ENCODE measurements at regions not wholly inside any gene's neighbourhood (a gene's known extent, or its start where the extent isn't known, plus 50 kb on each side); places are given as distances from the start of the nearest gene placed in this dataset.

GRCh38 chr1:37130221-37130948, 96.1 kb upstream of the GRIK3 start:
- no peak for DNase-seq

DNA sequence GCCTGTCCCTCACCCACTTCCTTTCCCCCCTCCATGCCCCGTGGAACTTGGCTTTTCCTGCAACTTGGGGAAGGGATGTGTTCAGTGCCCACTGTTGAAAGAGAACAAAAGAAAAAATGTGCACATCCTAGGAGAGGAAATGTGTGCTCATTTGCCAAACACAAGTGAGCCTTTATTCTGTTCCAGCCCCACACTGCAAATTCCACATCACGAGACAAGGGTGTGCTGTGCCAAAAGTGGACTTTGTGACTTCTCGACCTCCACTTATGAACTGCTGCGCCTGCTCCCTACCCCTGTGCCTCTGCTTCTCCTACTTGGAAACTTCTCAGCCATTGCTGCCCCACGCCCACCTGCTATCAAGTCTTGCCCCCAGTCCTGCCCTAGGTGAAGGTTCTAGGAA, 97.0 kb upstream of the GRIK3 start:
- no peak for DNase-seq

GRCh38 chr1:37133276-37134145, 99.2 kb upstream of the GRIK3 start:
- DNase-seq: no peak

GRCh38 chr1:37134599-37134998, 100.3 kb upstream of the GRIK3 start:
- no peak for DNase-seq

DNA sequence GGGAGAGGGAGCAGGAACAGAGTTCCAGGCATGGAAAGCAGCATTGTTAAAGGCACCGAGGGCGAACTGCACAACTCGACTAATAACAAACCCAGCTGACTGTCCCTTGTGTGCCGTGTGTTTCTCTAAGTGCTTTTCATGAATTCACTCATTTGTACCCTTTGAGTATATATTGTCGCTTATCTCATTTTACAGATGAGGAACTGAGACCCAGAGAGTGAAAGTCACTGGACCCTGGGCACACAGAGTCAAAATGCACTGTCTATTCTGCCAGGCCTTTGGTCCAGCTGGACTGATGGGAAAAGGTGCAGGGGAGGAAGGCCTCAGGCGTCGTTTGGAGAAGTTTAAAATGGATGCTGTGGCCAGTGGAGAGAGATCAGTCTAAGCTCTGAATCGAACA, 100.7 kb upstream of the GRIK3 start:
- no peak for DNase-seq

GRCh38 chr1:37137014-37137413, 102.7 kb upstream of the GRIK3 start:
- no peak for DNase-seq

DNA sequence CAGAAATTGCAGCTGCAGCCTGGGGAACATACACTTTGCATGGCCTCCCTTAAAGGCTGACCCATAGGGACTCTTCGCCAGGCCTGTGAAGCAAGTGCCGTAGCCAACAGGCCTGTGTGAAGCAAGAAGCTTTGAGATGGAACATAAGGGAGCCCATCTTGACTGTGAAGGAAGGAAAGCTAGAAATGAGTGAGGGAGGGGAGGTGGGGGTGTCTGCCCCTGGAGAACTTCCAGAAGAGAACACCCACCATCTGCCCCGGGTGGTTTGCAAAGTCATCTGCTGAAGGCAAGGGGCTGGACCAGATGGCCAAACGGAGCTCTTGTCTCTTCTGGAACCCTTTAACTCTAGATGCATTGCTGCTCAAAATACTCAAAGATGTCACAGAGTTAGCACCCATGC, 103.3 kb upstream of the GRIK3 start:
- DNase-seq: no peak

- no peak for DNase-seq
These were observed 109.5 kb upstream of the GRIK3 start for GRCh38 chr1:37143800-37144199.

GRCh38 chr1:37146071-37146470, 111.8 kb upstream of the GRIK3 start:
- DNase-seq: no peak

DNA sequence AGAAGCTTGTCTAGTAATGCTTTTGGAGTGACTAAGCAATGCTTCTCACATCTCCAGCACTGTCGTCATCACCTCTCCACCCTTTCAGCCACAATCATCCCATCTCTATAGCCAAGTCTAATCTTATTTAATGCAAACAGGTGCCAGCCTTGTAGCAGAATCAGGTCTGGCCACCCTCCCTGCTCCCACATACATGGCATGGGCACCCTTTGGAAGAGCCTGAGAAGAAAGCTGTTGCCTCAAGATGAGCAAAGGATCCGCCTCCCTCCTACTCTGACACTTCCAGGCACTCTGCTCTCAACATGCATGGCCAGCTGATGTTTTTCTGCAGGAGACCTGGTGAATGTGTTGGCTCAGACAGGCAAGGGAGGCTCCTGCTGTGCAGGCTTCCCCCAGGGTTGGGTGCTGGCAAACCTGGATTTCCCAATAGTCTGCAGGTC, 113.1 kb upstream of the GRIK3 start:
- DNase-seq: no peak

GRCh38 chr1:37147906-37148305, 113.6 kb upstream of the GRIK3 start:
- DNase-seq: no peak

GRCh38 chr1:37148663-37149062, 114.3 kb upstream of the GRIK3 start:
- DNase-seq: no peak

DNA sequence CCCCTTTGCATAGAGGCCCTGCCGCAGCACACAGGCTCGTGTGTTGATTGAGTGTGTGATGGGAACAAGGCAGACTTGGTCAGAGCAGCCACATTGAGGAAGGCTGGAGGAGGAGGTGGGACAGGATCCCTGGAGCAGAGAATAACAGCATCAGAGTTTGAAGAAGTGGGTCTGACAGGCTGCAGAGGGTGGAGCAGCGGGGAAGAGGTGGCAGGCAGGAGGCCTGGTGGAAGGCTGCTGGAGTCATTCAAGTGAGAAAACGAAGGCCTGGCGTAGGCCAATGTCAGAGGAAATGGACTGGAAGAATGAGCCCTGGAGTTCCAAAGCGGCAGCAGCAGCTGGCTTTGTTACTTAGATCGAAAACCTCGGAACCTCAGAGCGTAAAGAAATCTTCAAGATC, 115.0 kb upstream of the GRIK3 start:
- DNase-seq: no peak

DNA sequence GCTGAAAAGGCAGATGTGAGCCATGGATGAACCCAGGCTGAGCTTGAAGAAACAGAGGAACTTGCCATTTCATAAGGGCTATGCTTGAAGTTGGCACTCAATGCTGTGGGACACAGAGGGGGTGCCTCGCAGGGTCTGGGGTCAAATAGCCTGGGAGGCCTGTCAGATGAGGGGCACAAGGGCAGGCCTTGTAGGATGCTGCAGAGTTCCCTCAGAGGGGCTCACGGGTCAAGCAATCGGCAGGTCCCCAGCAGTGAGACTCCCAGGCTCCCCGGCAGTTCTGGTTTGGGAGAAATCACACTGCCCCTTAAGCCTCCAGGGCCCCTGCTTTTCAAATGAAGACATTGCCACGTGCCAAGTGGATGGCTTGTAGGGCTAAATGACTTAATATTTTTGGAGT, 116.7 kb upstream of the GRIK3 start:
- no peak for DNase-seq

DNA sequence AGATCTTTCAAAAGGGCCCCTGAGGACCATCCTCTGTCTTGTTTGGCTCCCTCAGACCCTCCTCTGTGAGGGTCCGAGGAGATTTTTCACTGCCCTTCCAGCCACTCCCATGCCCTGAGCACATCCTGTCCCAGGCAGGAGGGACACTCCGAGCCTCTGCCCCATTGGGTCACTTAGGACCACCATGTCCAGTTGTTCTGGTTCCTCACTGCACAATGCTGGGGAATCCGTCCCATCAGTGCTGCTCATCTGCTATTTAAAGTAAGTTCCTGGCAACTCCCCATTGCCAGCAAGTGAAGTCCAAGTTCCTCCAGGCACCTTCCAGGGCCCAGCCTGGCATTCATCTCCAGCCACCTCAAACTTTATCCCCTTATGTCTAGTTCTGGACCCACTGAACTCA, 117.5 kb upstream of the GRIK3 start:
- no peak for DNase-seq

DNA sequence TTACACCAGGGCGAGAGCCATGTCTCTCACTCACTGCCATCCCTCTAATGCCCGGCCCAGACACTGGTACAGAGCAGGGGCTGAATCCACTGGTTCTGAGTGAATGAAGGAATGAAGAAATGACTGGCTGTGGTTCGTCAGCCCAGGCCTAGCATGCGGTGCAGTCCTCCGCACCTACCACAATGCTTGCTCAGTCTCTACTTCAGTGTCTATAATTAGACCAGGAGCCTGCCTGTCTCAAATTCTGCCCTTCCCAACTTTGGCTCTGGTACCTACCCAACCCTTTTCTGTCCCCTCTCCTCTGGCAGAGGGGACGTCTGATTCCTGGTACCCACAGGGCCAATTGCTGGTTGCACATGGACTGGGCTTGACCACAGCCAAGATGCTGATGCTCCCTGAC, 118.2 kb upstream of the GRIK3 start:
- DNase-seq: no peak

DNA sequence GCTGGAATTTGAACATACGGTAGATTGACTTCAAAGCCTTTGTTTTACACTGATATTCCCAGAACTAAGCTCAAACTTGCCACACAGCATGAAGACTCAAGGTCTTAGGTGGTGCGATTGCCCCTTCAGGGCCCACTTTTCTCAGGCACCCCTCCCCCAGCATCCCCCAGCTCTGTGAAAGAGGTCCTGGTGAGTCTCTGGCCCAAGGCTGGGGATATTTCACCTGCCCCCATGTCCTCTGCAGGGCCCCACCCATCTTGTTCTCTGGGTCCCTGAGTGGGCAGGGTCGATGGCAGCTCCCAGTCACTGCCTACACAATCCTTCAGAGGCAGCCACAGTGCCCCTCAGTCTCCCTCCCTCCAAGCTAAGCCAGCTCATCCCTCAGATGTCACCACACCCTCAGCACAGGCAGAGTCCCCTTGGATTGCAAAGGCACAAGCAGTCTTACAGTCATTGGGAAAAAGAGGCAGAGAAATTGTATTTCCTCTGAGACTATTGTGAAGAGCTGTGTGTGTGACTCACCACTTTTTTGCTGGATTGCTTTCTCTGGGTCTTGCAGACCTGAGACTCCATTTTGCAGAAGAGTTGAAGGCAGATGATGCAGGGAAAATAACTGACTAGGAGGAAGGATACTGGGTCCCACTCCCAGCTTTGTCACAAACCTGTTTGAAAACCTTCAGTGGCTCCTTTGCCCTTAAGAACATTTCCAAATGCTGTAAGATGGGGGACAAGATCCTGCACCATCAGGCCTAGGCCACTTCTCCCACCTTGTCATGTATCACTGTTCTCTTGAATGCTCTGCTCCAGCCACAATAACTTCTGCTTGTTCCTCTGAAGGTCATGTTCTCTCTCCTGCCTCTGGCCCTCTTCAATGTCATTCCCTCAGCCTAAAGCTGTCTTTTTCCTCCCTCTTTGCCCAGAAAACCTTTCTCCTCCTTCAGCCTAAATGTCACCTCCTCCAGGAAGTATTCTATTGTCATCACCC, 119.1 kb upstream of the GRIK3 start:
- no peak for DNase-seq

- no peak for DNase-seq
These were observed 122.3 kb upstream of the GRIK3 start for GRCh38 chr1:37156646-37157045.

GRCh38 chr1:37157634-37158033, 123.3 kb upstream of the GRIK3 start:
- DNase-seq: no peak

DNA sequence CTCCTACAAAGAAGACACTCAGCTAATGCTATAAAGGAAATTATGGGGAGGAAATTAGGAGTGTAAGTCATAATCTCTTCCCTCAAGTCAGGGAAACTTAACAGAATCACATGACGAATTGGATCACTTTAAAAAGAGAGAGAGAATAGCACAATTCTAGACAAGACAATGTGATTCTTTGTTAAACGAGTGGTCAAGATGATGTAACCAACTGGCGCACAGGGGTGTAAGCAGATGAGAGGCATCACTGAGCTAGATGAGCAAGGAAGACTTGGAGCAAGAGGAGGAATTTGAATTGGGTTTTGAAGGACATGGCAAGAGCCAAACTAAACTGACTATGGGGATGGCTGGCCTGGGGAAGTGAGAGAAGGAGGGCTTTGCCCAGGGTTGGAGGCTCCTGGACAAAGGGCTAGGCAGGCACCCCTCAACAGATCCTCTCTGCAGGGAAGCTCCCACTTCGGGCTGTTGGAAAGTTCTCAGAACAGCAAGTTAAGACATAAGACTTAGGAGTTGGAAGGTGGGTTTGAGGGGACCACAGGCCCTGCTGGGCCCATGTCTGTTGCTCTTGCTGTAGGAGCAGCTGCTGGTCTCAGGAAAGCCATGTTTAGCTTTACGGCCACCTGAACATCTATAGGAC, 123.9 kb upstream of the GRIK3 start:
- DNase-seq: no peak

DNA sequence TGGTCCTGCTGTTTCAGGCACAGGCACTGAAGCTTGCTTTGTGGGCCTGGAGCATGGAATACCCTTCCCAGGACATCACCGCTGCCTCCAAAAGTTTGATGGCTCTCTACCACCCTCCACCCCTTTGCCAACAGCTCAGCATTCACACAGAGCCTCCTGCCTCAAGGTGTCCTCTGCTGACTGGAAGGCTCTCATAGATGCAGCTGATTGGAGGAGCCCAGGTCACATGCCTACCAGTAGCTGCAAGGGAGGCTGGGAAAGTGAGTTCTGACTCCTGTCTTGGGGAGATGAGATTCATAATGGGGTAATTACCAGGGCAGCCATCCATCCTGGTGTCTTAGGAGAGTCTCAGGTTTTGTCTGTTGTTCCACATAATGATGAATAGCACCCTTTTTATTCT, 124.8 kb upstream of the GRIK3 start:
- no peak for DNase-seq

DNA sequence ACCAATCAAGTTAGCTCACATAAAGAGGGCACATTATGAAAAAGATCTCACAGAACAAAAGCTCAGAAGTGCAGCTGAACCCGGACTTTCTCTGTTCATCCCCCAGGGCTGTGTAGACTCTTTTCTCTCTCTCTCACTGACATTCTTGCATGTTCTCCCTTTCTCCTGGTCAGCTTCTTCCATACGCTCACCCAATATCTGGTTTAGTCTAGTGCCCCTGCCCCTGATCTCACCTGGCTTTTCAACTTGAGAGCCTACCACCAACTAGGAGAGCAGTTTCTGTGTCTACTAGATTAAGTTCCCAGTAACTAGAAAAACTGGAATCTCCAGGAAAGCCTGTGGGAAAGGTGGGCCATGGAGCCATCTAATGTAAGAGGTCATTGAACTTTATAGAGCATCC, 126.9 kb upstream of the GRIK3 start:
- no peak for DNase-seq

GRCh38 chr1:37162059-37162458, 127.7 kb upstream of the GRIK3 start:
- DNase-seq: no peak
